CD4-positive, alpha-beta T cell treated with Interleukin-4 for 1 hour (primary cell): ENCODE measurements at regions not wholly inside any gene's neighbourhood (a gene's known extent, or its start where the extent isn't known, plus 50 kb on each side); places are given as distances from the start of the nearest gene placed in this dataset.
"Not testable (repeated sequence)": the region's sequence is repeated elsewhere in the genome, so short reads cannot be mapped to it uniquely, and the experiment has no call there.

Source experiments
- DNase-seq, 2 donors: peaks; one replicate each; pipeline ENCODE4 v3.0.0-alpha.2; 2020 to 2022

GRCh38 chr4:72666910-72667309 lies 97.9 kb upstream of the ADAMTS3 start:
- DNase-seq, result no peak

- DNase-seq, result no peak
These were observed 96.3 kb upstream of the ADAMTS3 start for GRCh38 chr4:72665171-72665968.

GRCh38 chr4:72663828-72664227 lies 94.8 kb upstream of the ADAMTS3 start:
- no peak for DNase-seq

GRCh38 chr4:72661830-72662229 lies 92.8 kb upstream of the ADAMTS3 start:
- DNase-seq, result no peak

- DNase-seq, result no peak
These were observed 72.6 kb upstream of the ADAMTS3 start for GRCh38 chr4:72641611-72642010.

- not testable (repeated sequence) for DNase-seq
These were observed 67.8 kb upstream of the ADAMTS3 start for GRCh38 chr4:72636866-72637265.

GRCh38 chr4:72635931-72636330 lies 66.9 kb upstream of the ADAMTS3 start:
- not testable (repeated sequence) for DNase-seq

GRCh38 chr4:72632253-72632652 lies 63.2 kb upstream of the ADAMTS3 start:
- DNase-seq, result not testable (repeated sequence)

GRCh38 chr4:72631296-72631695 lies 62.3 kb upstream of the ADAMTS3 start:
- no peak for DNase-seq

GRCh38 chr4:72629540-72629939 lies 60.5 kb upstream of the ADAMTS3 start:
- DNase-seq, result no peak

GRCh38 chr4:72627723-72628122 lies 58.7 kb upstream of the ADAMTS3 start:
- no peak for DNase-seq
